ENCODE measurements at regions not wholly inside any gene's neighbourhood (a gene's known extent, or its start where the extent isn't known, plus 50 kb on each side); places are given as distances from the start of the nearest gene placed in this dataset.

DNA sequence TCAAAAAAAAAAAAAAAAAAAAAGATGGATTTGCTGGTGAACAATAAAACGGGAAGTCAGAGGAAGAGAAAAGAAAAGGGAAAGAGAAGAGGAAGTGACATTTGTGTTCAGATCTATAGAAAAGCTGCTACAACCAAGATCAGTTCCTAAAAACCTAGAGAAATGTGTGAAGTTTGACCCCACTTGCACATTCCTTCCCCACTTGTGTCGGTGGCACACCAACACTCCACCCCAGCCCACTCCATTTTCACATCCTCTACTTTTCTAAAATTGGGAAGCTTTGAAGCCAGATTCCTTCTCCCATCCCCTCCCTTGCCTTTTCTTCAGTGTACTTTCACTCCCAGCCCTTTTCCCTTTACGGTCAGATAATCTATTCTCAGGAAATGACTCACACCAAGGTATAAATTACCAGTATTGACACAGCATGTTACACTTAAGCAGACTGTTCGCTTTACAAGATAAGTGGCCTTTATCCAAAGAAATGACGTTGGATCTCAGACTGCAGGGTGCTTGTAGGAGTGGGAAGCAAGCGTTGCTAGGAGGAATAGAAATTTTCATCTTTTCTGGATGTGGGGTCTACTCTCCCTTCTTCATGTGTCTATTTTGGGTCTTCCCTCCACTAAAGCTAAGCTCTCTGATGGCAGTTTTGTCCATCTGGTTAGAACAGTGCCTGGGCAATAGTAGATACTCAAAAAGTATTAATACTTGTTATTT, 92.5 kb upstream of the ADGRF1 start:
- H3K27ac ChIP-seq (ENCODE audit: low read depth in 1 of 3, low read length in 2 of 3) = peak overlapping the region; percentile 66 to 80 (median 67)
- WGBS, 3 donors = 5 to 24% (median 17%) methylated on average over 6 of the region's 6 CpGs
- H3K36me3 ChIP-seq (ENCODE audit: control insufficient read depth in 3 of 3, insufficient read depth in 2 of 3, low read depth in 1 of 3, low read length in 3 of 3) = no peaks in the 10 kb centered on the region
- no peaks in the 10 kb centered on the region for H3K9me3 ChIP-seq (ENCODE audit: control insufficient read depth in 2 of 2, insufficient read depth in 1 of 2, low read depth in 1 of 2, low read length in 1 of 2)
- DNase-seq (peak; percentile 88 to 95), FAIRE-seq (no peak)
- H3K4me1 ChIP-seq (ENCODE audit: control insufficient read depth in 3 of 3, insufficient read depth in 2 of 3, low read depth in 1 of 3, low read length in 2 of 3) = peaks cover 0 to 33% (median 0%) of the 10 kb centered on the region in 3 donors
- H3K4me3 ChIP-seq (ENCODE audit: low read depth in 1 of 3, low read length in 3 of 3) = no peak overlapping the region
- H3K27me3 ChIP-seq (ENCODE audit: control insufficient read depth in 3 of 3, insufficient read depth in 3 of 3, low read length in 3 of 3) = no peaks in the 10 kb centered on the region

DNA sequence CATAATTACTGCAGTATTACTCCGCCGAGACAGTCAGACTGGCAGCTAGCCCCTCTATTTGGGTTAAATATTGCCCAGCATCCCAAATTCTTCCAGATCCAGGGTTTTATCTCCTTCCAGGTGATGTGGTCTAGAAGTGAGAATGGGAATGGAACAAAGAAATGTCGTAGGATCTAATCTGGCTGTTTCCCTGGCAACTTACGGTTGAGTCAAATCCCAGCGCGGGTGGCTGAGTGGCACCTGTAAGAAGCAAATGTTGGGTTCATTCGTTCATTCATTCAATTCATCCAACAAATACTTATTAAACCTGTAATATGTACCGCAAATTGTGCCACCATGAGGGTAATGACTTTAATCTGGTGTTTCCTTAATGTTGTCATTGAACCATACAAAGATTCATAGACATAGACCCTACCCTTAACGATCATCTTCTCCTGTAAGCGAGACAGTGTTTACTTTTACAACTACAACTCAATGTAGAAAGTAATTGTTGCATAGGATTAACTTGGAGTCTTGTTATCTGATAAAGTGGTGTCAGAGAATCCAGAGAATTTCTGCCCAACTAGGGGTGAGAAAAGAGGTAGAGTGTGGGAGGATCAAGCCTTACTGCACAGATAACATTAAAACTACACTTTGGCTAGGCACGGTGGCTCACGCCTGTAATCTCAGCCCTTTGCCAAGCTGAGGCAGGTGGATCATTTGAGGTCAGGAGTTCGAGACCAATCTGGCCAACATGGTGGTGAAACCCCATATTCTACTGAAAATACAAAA, 91.3 kb upstream of the ADGRF1 start:
- DNase-seq (no peak), FAIRE-seq (no peak)
- Histone ChIP-seq H3K36me3 (ENCODE audit: control insufficient read depth in 3 of 3, insufficient read depth in 2 of 3, low read depth in 1 of 3, low read length in 3 of 3) (no peaks in the 10 kb centered on the region), H3K4me1 (ENCODE audit: control insufficient read depth in 3 of 3, insufficient read depth in 2 of 3, low read depth in 1 of 3, low read length in 2 of 3) (peaks cover 0 to 33% (median 0%) of the 10 kb centered on the region in 3 donors), H3K27ac (ENCODE audit: low read depth in 1 of 3, low read length in 2 of 3) (no peak overlapping the region), H3K4me3 (ENCODE audit: low read depth in 1 of 3, low read length in 3 of 3) (no peak overlapping the region), H3K9me3 (ENCODE audit: control insufficient read depth in 2 of 2, insufficient read depth in 1 of 2, low read depth in 1 of 2, low read length in 1 of 2) (no peaks in the 10 kb centered on the region), H3K27me3 (ENCODE audit: control insufficient read depth in 3 of 3, insufficient read depth in 3 of 3, low read length in 3 of 3) (no peaks in the 10 kb centered on the region)
- 89 to 93% (median 91%) methylated on average over 13 of the region's 13 CpGs for WGBS, 3 donors

DNA sequence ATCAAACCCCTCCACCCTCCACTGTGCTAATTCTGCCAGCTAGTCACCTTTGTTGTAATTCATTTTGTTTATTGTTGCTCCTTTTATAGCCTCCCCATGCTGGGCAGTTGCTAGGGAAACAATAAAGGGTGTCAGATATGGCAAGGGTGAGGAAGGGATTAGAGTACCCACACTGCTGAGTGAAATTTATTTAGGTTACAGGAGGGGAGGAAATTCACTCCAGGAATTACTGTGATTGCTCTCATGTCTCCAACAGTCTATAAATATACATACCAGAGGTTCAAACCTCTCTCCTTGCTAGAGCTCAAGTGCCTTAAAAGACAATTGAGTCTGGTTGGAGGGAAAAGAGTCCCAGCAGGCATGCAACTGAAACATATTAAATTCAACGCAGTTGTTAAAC, 90.6 kb upstream of the ADGRF1 start:
- Histone ChIP-seq H3K4me1 (ENCODE audit: control insufficient read depth in 3 of 3, insufficient read depth in 2 of 3, low read depth in 1 of 3, low read length in 2 of 3) (peaks cover 0 to 33% (median 0%) of the 10 kb centered on the region in 3 donors), H3K27ac (ENCODE audit: low read depth in 1 of 3, low read length in 2 of 3) (no peak overlapping the region), H3K36me3 (ENCODE audit: control insufficient read depth in 3 of 3, insufficient read depth in 2 of 3, low read depth in 1 of 3, low read length in 3 of 3) (no peaks in the 10 kb centered on the region), H3K27me3 (ENCODE audit: control insufficient read depth in 3 of 3, insufficient read depth in 3 of 3, low read length in 3 of 3) (no peaks in the 10 kb centered on the region), H3K4me3 (ENCODE audit: low read depth in 1 of 3, low read length in 3 of 3) (no peak overlapping the region), H3K9me3 (ENCODE audit: control insufficient read depth in 2 of 2, insufficient read depth in 1 of 2, low read depth in 1 of 2, low read length in 1 of 2) (no peaks in the 10 kb centered on the region)
- FAIRE-seq (no peak), DNase-seq (peak in 1 of 2 donors; percentile 17)
- 84 to 97% (median 87%) methylated on average over 1 of the region's 1 CpG for WGBS, 3 donors

DNA sequence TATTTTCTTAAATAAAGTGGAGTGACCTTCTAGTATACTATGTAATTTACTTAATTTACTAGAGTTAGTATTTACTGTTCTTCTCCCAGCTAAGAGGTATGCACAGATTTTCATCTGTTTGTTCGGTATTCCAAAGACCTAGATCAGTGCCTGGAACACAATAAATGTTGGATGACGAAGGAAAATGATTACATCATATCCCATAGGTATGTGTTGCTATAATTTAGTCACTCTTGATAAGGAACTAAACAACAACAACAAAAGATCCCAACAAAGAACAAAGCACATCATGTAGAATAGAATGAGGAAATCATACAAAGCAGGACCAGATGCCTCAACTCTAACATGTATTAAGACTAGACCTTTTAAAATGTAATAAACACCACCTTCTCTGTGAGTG, 89.6 kb upstream of the ADGRF1 start:
- Histone ChIP-seq H3K27ac (ENCODE audit: low read depth in 1 of 3, low read length in 2 of 3) (no peak overlapping the region), H3K4me1 (ENCODE audit: control insufficient read depth in 3 of 3, insufficient read depth in 2 of 3, low read depth in 1 of 3, low read length in 2 of 3) (peaks cover 2 to 31% (median 5%) of the 10 kb centered on the region in 3 donors), H3K4me3 (ENCODE audit: low read depth in 1 of 3, low read length in 3 of 3) (no peak overlapping the region), H3K27me3 (ENCODE audit: control insufficient read depth in 3 of 3, insufficient read depth in 3 of 3, low read length in 3 of 3) (no peaks in the 10 kb centered on the region), H3K9me3 (ENCODE audit: control insufficient read depth in 2 of 2, insufficient read depth in 1 of 2, low read depth in 1 of 2, low read length in 1 of 2) (no peaks in the 10 kb centered on the region), H3K36me3 (ENCODE audit: control insufficient read depth in 3 of 3, insufficient read depth in 2 of 3, low read depth in 1 of 3, low read length in 3 of 3) (no peaks in the 10 kb centered on the region)
- DNase-seq (no peak), FAIRE-seq (no peak)
- WGBS, 3 donors = 65 to 80% (median 72%) methylated on average over 2 of the region's 2 CpGs

DNA sequence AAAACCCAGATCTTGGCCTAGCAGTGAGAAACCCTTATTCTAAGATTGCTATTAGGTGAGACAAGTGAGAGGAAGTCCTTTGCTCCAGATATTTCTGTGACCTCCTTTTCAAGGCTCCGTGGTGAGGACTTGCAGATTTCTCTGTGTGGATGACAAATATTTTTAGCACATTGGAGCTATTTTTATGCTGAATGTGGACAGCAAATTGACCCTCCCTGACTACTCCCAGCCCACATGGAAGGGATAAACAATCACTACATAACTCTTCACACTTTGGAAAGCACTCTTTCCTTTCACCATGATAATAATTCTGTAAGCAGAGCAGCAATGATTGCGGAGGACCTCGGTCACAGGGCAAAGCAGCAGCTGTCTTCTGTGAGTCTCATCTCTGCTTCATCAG, 88.0 kb upstream of the ADGRF1 start:
- Histone ChIP-seq H3K27me3 (ENCODE audit: control insufficient read depth in 3 of 3, insufficient read depth in 3 of 3, low read length in 3 of 3) (no peaks in the 10 kb centered on the region), H3K4me1 (ENCODE audit: control insufficient read depth in 3 of 3, insufficient read depth in 2 of 3, low read depth in 1 of 3, low read length in 2 of 3) (peaks cover 2 to 24% (median 8%) of the 10 kb centered on the region in 3 donors), H3K27ac (ENCODE audit: low read depth in 1 of 3, low read length in 2 of 3) (no peak overlapping the region), H3K36me3 (ENCODE audit: control insufficient read depth in 3 of 3, insufficient read depth in 2 of 3, low read depth in 1 of 3, low read length in 3 of 3) (no peaks in the 10 kb centered on the region), H3K9me3 (ENCODE audit: control insufficient read depth in 2 of 2, insufficient read depth in 1 of 2, low read depth in 1 of 2, low read length in 1 of 2) (no peaks in the 10 kb centered on the region), H3K4me3 (ENCODE audit: low read depth in 1 of 3, low read length in 3 of 3) (no peak overlapping the region)
- 56 to 87% (median 82%) methylated on average over 3 of the region's 3 CpGs for WGBS, 3 donors
- DNase-seq (no peak), FAIRE-seq (no peak)

DNA sequence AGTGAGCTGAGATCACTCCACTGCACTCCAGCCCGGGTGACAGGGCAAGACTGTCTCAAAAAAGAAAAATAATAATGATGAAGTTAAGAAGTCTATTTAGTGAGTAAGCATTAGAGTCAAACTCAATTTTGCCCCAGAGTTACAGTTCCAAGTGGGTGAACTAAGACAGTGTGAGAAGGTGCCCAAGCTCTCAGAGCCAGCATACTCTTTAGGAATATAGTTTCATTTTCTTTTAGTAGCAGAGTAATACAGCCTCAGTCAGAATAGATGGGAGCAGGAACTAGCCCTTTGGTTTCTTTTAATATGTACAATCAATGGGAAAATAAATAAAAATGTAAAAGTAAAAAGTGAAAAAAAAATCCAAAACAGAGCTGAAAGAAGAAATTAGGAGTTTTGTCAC, 87.0 kb upstream of the ADGRF1 start:
- no peaks in the 10 kb centered on the region for H3K27me3 ChIP-seq (ENCODE audit: control insufficient read depth in 3 of 3, insufficient read depth in 3 of 3, low read length in 3 of 3)
- FAIRE-seq (no peak), DNase-seq (no peak)
- 84 to 100% (median 87%) methylated on average over 1 of the region's 1 CpG for WGBS, 3 donors
- no peak overlapping the region for H3K27ac ChIP-seq (ENCODE audit: low read depth in 1 of 3, low read length in 2 of 3)
- H3K4me1 ChIP-seq (ENCODE audit: control insufficient read depth in 3 of 3, insufficient read depth in 2 of 3, low read depth in 1 of 3, low read length in 2 of 3) = peaks cover 2 to 16% (median 8%) of the 10 kb centered on the region in 3 donors
- H3K9me3 ChIP-seq (ENCODE audit: control insufficient read depth in 2 of 2, insufficient read depth in 1 of 2, low read depth in 1 of 2, low read length in 1 of 2) = no peaks in the 10 kb centered on the region
- H3K36me3 ChIP-seq (ENCODE audit: control insufficient read depth in 3 of 3, insufficient read depth in 2 of 3, low read depth in 1 of 3, low read length in 3 of 3) = no peaks in the 10 kb centered on the region
- no peak overlapping the region for H3K4me3 ChIP-seq (ENCODE audit: low read depth in 1 of 3, low read length in 3 of 3)

DNA sequence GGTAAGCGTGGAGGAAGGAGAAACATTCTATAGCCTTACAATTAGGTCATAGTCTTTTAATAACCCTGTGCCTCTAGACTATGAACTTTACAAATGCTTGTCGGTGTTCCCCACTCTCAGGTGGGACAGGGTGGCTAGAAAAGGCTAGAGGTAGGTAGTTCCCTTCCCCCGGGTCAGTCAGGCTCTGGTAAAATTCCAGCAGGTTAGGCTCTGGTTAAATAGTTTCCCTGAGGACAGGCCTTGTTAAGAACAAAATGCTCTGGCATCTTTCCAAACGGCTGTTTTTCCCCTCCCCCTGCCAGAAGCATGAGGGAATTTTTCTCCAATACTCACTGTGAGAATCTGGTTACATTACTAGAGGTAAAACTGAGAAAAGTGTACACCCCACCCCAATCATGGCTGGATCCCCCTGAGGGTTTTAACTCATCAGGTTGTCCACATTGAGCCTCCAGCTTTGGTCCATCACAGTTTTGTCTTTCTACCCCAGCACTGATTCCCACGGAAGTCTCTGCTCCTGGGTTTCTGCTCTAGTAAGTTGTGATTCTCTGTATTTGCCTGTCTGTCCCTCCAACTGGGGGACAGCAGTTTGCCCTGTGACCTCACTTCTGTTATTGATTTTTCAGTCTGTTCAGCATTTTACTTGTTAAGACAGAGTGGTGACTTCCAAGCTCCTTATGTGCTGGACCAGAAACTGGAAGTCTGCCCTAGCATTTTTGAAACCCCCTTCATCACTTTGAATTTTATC, 84.7 kb upstream of the ADGRF1 start:
- DNase-seq (peak; percentile 69 to 76), FAIRE-seq (no peak)
- Histone ChIP-seq H3K27me3 (ENCODE audit: control insufficient read depth in 3 of 3, insufficient read depth in 3 of 3, low read length in 3 of 3) (no peaks in the 10 kb centered on the region), H3K4me1 (ENCODE audit: control insufficient read depth in 3 of 3, insufficient read depth in 2 of 3, low read depth in 1 of 3, low read length in 2 of 3) (peaks cover 2 to 13% (median 8%) of the 10 kb centered on the region in 3 donors), H3K9me3 (ENCODE audit: control insufficient read depth in 2 of 2, insufficient read depth in 1 of 2, low read depth in 1 of 2, low read length in 1 of 2) (no peaks in the 10 kb centered on the region), H3K27ac (ENCODE audit: low read depth in 1 of 3, low read length in 2 of 3) (peak overlapping the region in 1 of 3 donors; percentile 52), H3K36me3 (ENCODE audit: control insufficient read depth in 3 of 3, insufficient read depth in 2 of 3, low read depth in 1 of 3, low read length in 3 of 3) (no peaks in the 10 kb centered on the region), H3K4me3 (ENCODE audit: low read depth in 1 of 3, low read length in 3 of 3) (no peak overlapping the region)
- WGBS, 3 donors = 26 to 47% (median 37%) methylated on average over 5 of the region's 5 CpGs

DNA sequence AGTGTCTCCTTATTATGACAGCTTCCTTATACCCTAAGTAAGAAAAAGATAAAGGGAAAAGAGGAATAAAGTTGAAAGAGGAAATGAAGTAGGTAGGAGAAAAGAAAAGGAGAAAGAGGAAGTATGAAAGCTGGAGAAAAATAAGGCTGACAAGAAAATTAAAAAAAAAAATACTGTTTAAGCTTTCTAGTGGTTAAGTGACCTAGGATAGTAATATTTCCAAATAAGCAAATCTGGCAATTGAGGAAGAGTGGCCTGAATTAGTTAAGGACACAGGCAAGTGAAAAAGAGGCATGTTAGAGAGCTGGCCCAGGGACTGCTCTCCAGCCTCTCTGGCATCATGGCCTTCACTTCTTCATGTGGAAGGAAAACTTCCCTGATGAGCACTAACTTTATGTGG, 76.5 kb upstream of the ADGRF1 start:
- Histone ChIP-seq H3K4me3 (ENCODE audit: low read depth in 1 of 3, low read length in 3 of 3) (no peak overlapping the region), H3K27ac (ENCODE audit: low read depth in 1 of 3, low read length in 2 of 3) (no peak overlapping the region), H3K4me1 (ENCODE audit: control insufficient read depth in 3 of 3, insufficient read depth in 2 of 3, low read depth in 1 of 3, low read length in 2 of 3) (peaks cover 0 to 14% (median 2%) of the 10 kb centered on the region in 3 donors), H3K9me3 (ENCODE audit: control insufficient read depth in 2 of 2, insufficient read depth in 1 of 2, low read depth in 1 of 2, low read length in 1 of 2) (no peaks in the 10 kb centered on the region), H3K36me3 (ENCODE audit: control insufficient read depth in 3 of 3, insufficient read depth in 2 of 3, low read depth in 1 of 3, low read length in 3 of 3) (no peaks in the 10 kb centered on the region), H3K27me3 (ENCODE audit: control insufficient read depth in 3 of 3, insufficient read depth in 3 of 3, low read length in 3 of 3) (no peaks in the 10 kb centered on the region)
- no peak for FAIRE-seq
- no peak for DNase-seq
